ENCODE measurements at regions not wholly inside any gene's neighbourhood (a gene's known extent, or its start where the extent isn't known, plus 50 kb on each side); places are given as distances from the start of the nearest gene placed in this dataset.

GRCh38 chr4:67333664-67334063 lies 211.6 kb downstream of the CENPC start:
- TF ChIP-seq CTCF (IDR thresholded peaks at IDR 0.05), result no peak
- no peak for TF ChIP-seq POLR2AphosphoS5 (IDR thresholded peaks at IDR 0.05; ENCODE audit: low read depth, low read length)
- no peak for TF ChIP-seq TCF7L2 (IDR thresholded peaks at IDR 0.05; ENCODE audit: low read depth, low read length)

All from Panc1 (cell line).